Neural progenitor cell (in vitro differentiated cells): ENCODE measurements at regions not wholly inside any gene's neighbourhood (a gene's known extent, or its start where the extent isn't known, plus 50 kb on each side); places are given as distances from the start of the nearest gene placed in this dataset.

Experiments used
- CTCF ChIP-seq: fragments of 200-600 bp; sonication (generic); IDR thresholded peaks from 2 replicates; pipeline ENCODE4 v1.5.1; 2017; ENCODE audit warnings: antibody characterized with exemption, mild to moderate bottlenecking
- EZH2 ChIP-seq: fragments of 200-600 bp; sonication (generic); IDR thresholded peaks from 2 replicates; pipeline ENCODE4 v1.6.1; 2017; ENCODE audit warnings: antibody characterized with exemption, mild to moderate bottlenecking, moderate library complexity
- EZH2phosphoT487 ChIP-seq: fragments of 200-600 bp; sonication (generic); IDR thresholded peaks from 2 replicates; pipeline ENCODE4 v1.6.1; 2017; ENCODE audit warnings: antibody characterized with exemption

- TF ChIP-seq CTCF, result no peak
- no peak for TF ChIP-seq EZH2phosphoT487
- TF ChIP-seq EZH2, result no peak
These were observed 758.7 kb downstream of the CDH18 start for GRCh38 chr5:19229179-19229835.
